Testis (tissue), 2 donors: ENCODE measurements at regions not wholly inside any gene's neighbourhood (a gene's known extent, or its start where the extent isn't known, plus 50 kb on each side); places are given as distances from the start of the nearest gene placed in this dataset.
"Not testable (repeated sequence)": the region's sequence is repeated elsewhere in the genome, so short reads cannot be mapped to it uniquely, and the experiment has no call there.

Source experiments
- CTCF ChIP-seq, 3 experiments: fragments of 450-650 bp in 2 of 3; fragments of 200-600 bp in 1 of 3; sonication (generic) in 1 of 3; IDR thresholded peaks; one replicate each; pipeline ENCODE4 v1.5.1; 2016 to 2019; ENCODE audit warnings: antibody characterized with exemption in 3 of 3, mild to moderate bottlenecking in 2 of 3, moderate library complexity in 1 of 3
- POLR2A ChIP-seq: fragments of 450-650 bp; IDR thresholded peaks from one replicate; pipeline ENCODE4 v1.6.1; 2017; ENCODE audit warnings: antibody characterized with exemption, mild to moderate bottlenecking, moderate library complexity

GRCh38 chr22:49395062-49395461 lies 432.6 kb downstream of the BRD1 start:
- not testable (repeated sequence) for TF ChIP-seq CTCF (IDR thresholded peaks at IDR 0.05); POLR2A
